Endothelial cell of umbilical vein (primary cell): ENCODE measurements at regions not wholly inside any gene's neighbourhood (a gene's known extent, or its start where the extent isn't known, plus 50 kb on each side); places are given as distances from the start of the nearest gene placed in this dataset.

Experiments
- BruUV-seq: library from RNA; stranded (reverse); fragments of 400-500 nt; replicated peaks from 2 replicates; lab custom pipeline; 2021; lab: Mats Ljungman, UMichigan
- CTCF ChIA-PET: fragments of 300-600, 350-600 bp; sonication (Branson Sonifier 250); formaldehyde crosslinking; loops from one replicate; lab custom pipeline; 2021; ENCODE audit warnings: antibody characterized with exemption, inconsistent platforms; lab: Charles Lee
- POLR2A ChIA-PET: fragments of 300-600, 350-600 bp; sonication (Branson Sonifier 250); formaldehyde crosslinking; loops from one replicate; lab custom pipeline; 2021; ENCODE audit warnings: antibody characterized with exemption, inconsistent platforms; lab: Charles Lee
- DNase-seq: peaks from one replicate; pipeline ENCODE4 v3.0.0-alpha.2; 2011; ENCODE audit warnings: low read depth, low spot score
- FAIRE-seq: peaks from 2 replicates; lab custom pipeline; 2011; peaks lifted over from hg19 to GRCh38; lab: Jason Lieb, UNC
- H2AFZ ChIP-seq: 2 replicates; pipeline ENCODE4 v1.6.0; 2012; ENCODE audit warnings: low read depth, low read length, control low read depth, inconsistent platforms
- H3K27ac ChIP-seq: 2 replicates; pipeline ENCODE4 v1.5.1; 2011; ENCODE audit warnings: low read depth, mild to moderate bottlenecking, control low read depth, low read length, moderate library complexity; ENCODE audit not compliant: insufficient read depth
- H3K27me3 ChIP-seq, 2 experiments: 2 replicates each; pipeline versions ENCODE4 v1.6.0 to v1.6.1; 2011; ENCODE audit warnings: low read length in 2 of 2, mixed read lengths in 1 of 2; ENCODE audit not compliant: control insufficient read depth in 2 of 2, insufficient read depth in 2 of 2
- H3K36me3 ChIP-seq, 2 experiments: 2 replicates in 1 of 2; 3 replicates in 1 of 2; pipeline ENCODE4 v1.5.1; 2011; ENCODE audit warnings: low read length in 2 of 2, mild to moderate bottlenecking in 1 of 2, moderate library complexity in 1 of 2; ENCODE audit not compliant: control insufficient read depth in 2 of 2, insufficient read depth in 2 of 2; ENCODE audit errors: extremely low read depth in 1 of 2
- H3K4me1 ChIP-seq: 3 replicates; pipeline ENCODE4 v1.5.1; 2011; ENCODE audit warnings: mild to moderate bottlenecking, low read length; ENCODE audit not compliant: control insufficient read depth, insufficient read depth; ENCODE audit errors: extremely low read depth
- H3K4me2 ChIP-seq: 2 replicates; pipeline ENCODE4 v1.6.1; 2011; ENCODE audit warnings: low read length, control low read depth, mixed read lengths; ENCODE audit not compliant: insufficient read depth
- H3K4me3 ChIP-seq, 3 experiments: fragments of 200-600 bp in 1 of 3; sonication (generic), shearing (Covaris generic) in 1 of 3; replicated peaks in 1 of 3; 2 replicates each; pipeline ENCODE4 v1.5.1; 2011 to 2016; ENCODE audit warnings: control low read depth in 3 of 3, low read length in 3 of 3, mild to moderate bottlenecking in 2 of 3, inconsistent platforms in 1 of 3, low read depth in 1 of 3, moderate library complexity in 1 of 3; ENCODE audit not compliant: insufficient read depth in 1 of 3
- H3K79me2 ChIP-seq: 2 replicates; pipeline ENCODE4 v1.6.0; 2012; ENCODE audit warnings: low read length, inconsistent platforms; ENCODE audit not compliant: control insufficient read depth, insufficient read depth
- H3K9ac ChIP-seq: replicated peaks from 2 replicates; pipeline ENCODE3; 2011; ENCODE audit warnings: low read length, control low read depth; ENCODE audit not compliant: insufficient read depth; ENCODE audit errors: extremely low read depth
- H3K9me1 ChIP-seq: replicated peaks from 3 replicates; pipeline ENCODE4 v1.6.0; 2011; ENCODE audit warnings: mild to moderate bottlenecking, low read length; ENCODE audit not compliant: control insufficient read depth, insufficient read depth; ENCODE audit errors: extremely low read depth
- H3K9me3 ChIP-seq: replicated peaks from 2 replicates; pipeline ENCODE4 v1.5.1; 2012; ENCODE audit warnings: low read length, inconsistent platforms; ENCODE audit not compliant: control insufficient read depth, insufficient read depth
- H4K20me1 ChIP-seq: replicated peaks from 2 replicates; pipeline ENCODE3; 2011; ENCODE audit warnings: mild to moderate bottlenecking, low read length; ENCODE audit not compliant: control insufficient read depth, insufficient read depth; ENCODE audit errors: extremely low read depth
- CTCF ChIP-seq, 2 donors: IDR thresholded peaks; 1 replicate in 1 of 2; 2 replicates in 1 of 2; pipeline ENCODE4 v1.5.1; 2011; ENCODE audit warnings: low read length in 2 of 2, mild to moderate bottlenecking in 2 of 2, moderate library complexity in 2 of 2, control low read depth in 1 of 2, inconsistent platforms in 1 of 2, low read depth in 1 of 2; ENCODE audit not compliant: insufficient read depth in 1 of 2; ENCODE audit errors: extremely low read depth in 1 of 2
- FOS ChIP-seq: IDR thresholded peaks from 2 replicates; pipeline ENCODE4 v1.6.1; 2011; ENCODE audit warnings: mild to moderate bottlenecking, low read length, moderate library complexity, borderline replicate concordance; ENCODE audit not compliant: insufficient read depth
- GATA2 ChIP-seq: IDR thresholded peaks from 2 replicates; pipeline ENCODE4 v1.7.0; 2011; ENCODE audit warnings: low read depth, mild to moderate bottlenecking, moderate library complexity, mixed read lengths, low read length; ENCODE audit not compliant: insufficient read length, insufficient read depth
- MAX ChIP-seq: IDR thresholded peaks from 2 replicates; pipeline ENCODE4 v1.6.1; 2011; ENCODE audit not compliant: insufficient read depth, insufficient read length
- POLR2A ChIP-seq: IDR thresholded peaks from 2 replicates; pipeline ENCODE4 v1.6.1; 2012; ENCODE audit warnings: low read depth, mild to moderate bottlenecking, control low read depth, low read length
- POLR2AphosphoS5 ChIP-seq: IDR thresholded peaks from 2 replicates; pipeline ENCODE4 v1.6.1; 2012; ENCODE audit warnings: low read depth, mild to moderate bottlenecking, control low read depth, low read length, moderate library complexity; ENCODE audit not compliant: insufficient read depth
- dilution Hi-C: fragments of 300-500 bp; cut with MboI; formaldehyde crosslinking; loops from one replicate; pipeline ENCODE4 v1.15.0; 2019; ENCODE audit warnings: low sequenced_read_pairs; ENCODE audit not compliant: extremely low pct_ligation_motif_present
- intact Hi-C: fragments of 100-400 bp; cut with micrococcal nuclease; formaldehyde crosslinking; loops from one replicate; pipeline ENCODE4 v1.10.0; 2022

GRCh38 chr10:55509168-55509567, 708.1 kb upstream of the PCDH15 start:
- Histone ChIP-seq H2AFZ (no peak overlapping the region), H3K79me2 (no peaks in the 10 kb centered on the region), H3K4me2 (no peak overlapping the region), H3K9ac (no peak overlapping the region), H3K36me3 (no peaks in the 10 kb centered on the region), H3K4me3 (no peak overlapping the region), H3K27ac (no peak overlapping the region), H3K9me1 (no peaks in the 10 kb centered on the region), H3K9me3 (no peaks in the 10 kb centered on the region), H3K27me3 (no peaks in the 10 kb centered on the region), H4K20me1 (no peaks in the 10 kb centered on the region), H3K4me1 (no peaks in the 10 kb centered on the region)
- TF ChIP-seq POLR2AphosphoS5 (no peak), MAX (no peak), POLR2A (no peak), GATA2 (no peak), CTCF (IDR thresholded peaks at IDR 0.05; ENCODE audit: extremely low read depth in 1 of 2, insufficient read depth in 1 of 2, low read depth in 1 of 2, low read length in 2 of 2) (no peak), FOS (no peak)
- intact Hi-C loops, result no loop called here
- DNase-seq, result no peak
- POLR2A ChIA-PET, result no interaction called here
- CTCF ChIA-PET, result no interaction called here
- BruUV-seq, result no TSS peak
- dilution Hi-C loops, result no loop called here
- FAIRE-seq, result no peak
